ENCODE measurements at regions not wholly inside any gene's neighbourhood (a gene's known extent, or its start where the extent isn't known, plus 50 kb on each side); places are given as distances from the start of the nearest gene placed in this dataset.

DNA sequence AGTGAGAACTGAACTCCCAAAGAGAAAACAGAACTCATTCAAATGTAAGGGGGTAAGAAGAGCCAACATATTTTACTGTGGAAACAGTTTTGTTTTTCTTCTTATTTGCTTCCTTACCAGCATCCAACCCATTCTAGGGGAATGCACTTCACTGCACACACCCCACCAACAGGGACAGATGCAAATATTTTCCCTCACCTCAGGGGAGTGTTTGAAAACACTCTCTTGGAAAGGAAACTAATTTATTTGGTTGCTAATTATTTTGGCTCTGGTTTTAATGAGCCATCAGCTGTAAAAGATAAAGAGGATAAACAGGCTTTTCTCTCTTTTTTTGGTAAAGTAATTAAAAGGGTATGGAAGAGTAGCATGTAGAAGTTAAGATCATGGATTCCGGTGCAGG, 413.4 kb downstream of the MAN2A1 start:
- TF ChIP-seq, protein P1, sequence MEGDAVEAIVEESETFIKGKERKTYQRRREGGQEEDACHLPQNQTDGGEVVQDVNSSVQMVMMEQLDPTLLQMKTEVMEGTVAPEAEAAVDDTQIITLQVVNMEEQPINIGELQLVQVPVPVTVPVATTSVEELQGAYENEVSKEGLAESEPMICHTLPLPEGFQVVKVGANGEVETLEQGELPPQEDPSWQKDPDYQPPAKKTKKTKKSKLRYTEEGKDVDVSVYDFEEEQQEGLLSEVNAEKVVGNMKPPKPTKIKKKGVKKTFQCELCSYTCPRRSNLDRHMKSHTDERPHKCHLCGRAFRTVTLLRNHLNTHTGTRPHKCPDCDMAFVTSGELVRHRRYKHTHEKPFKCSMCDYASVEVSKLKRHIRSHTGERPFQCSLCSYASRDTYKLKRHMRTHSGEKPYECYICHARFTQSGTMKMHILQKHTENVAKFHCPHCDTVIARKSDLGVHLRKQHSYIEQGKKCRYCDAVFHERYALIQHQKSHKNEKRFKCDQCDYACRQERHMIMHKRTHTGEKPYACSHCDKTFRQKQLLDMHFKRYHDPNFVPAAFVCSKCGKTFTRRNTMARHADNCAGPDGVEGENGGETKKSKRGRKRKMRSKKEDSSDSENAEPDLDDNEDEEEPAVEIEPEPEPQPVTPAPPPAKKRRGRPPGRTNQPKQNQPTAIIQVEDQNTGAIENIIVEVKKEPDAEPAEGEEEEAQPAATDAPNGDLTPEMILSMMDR (IDR thresholded peaks at IDR 0.05): no peak
- TF ChIP-seq POLR2AphosphoS5 (IDR thresholded peaks at IDR 0.05; ENCODE audit: low read depth, low read length): no peak

All from Panc1 (cell line).